Activated CD8-positive, alpha-beta T cell treated with anti-CD3 and anti-CD28 coated beads, Interleukin-2, amount 10 ng/mL, durations not matched to agents 7 days and 5 days (primary cell): ENCODE measurements at regions not wholly inside any gene's neighbourhood (a gene's known extent, or its start where the extent isn't known, plus 50 kb on each side); places are given as distances from the start of the nearest gene placed in this dataset.

Source experiments
- ATAC-seq: fragments of 150-1000 bp; cut with Tn5 transposase; one replicate; pipeline ENCODE4 v1.10.0; 2021; ENCODE audit warnings: moderate library complexity
- CTCF ChIA-PET: fragments of 350-600 bp; sonication (Branson Sonifier 250); formaldehyde crosslinking; loops from one replicate; lab custom pipeline; 2021; ENCODE audit warnings: antibody characterized with exemption; lab: Charles Lee
- POLR2A ChIA-PET: fragments of 350-600 bp; sonication (Branson Sonifier 250); formaldehyde crosslinking; loops from one replicate; lab custom pipeline; 2021; ENCODE audit warnings: antibody characterized with exemption; lab: Charles Lee
- DNase-seq: peaks from one replicate; pipeline ENCODE4 v3.0.0-alpha.2; 2020
- H3K27ac Mint-ChIP-seq: one replicate; pipeline ENCODE4 v1.8.0; 2021; ENCODE audit warnings: mild to moderate bottlenecking, mixed read lengths
- H3K27me3 Mint-ChIP-seq: one replicate; pipeline ENCODE4 v1.8.0; 2021; ENCODE audit warnings: low read depth, mixed read lengths
- H3K36me3 Mint-ChIP-seq: one replicate; pipeline ENCODE4 v1.8.0; 2021; ENCODE audit warnings: low read depth, mixed read lengths
- H3K4me1 Mint-ChIP-seq: one replicate; pipeline ENCODE4 v1.8.0; 2021; ENCODE audit warnings: low read depth, mixed read lengths
- H3K4me3 Mint-ChIP-seq: one replicate; pipeline ENCODE4 v1.8.0; 2021; ENCODE audit warnings: mild to moderate bottlenecking, mixed read lengths
- H3K9me3 Mint-ChIP-seq: one replicate; pipeline ENCODE4 v1.8.0; 2022; ENCODE audit warnings: mixed read lengths; ENCODE audit not compliant: insufficient read depth

- Mint-ChIP-seq H3K4me3 (no peak overlapping the region), H3K4me1 (no peaks in the 10 kb centered on the region), H3K27ac (no peak overlapping the region), H3K9me3 (no peaks in the 10 kb centered on the region), H3K36me3 (no peaks in the 10 kb centered on the region), H3K27me3 (no peaks in the 10 kb centered on the region)
- ATAC-seq (no peak), DNase-seq (no peak)
- CTCF ChIA-PET = no interaction called here
- POLR2A ChIA-PET = no interaction called here
Observed at GRCh38 chr10:71070741-71071140, 141.6 kb upstream of the UNC5B start.

- H3K9me3 Mint-ChIP-seq = no peaks in the 10 kb centered on the region
- ChIA-PET CTCF (no interaction called here), POLR2A (no interaction called here)
- DNase-seq = no peak
- H3K4me3 Mint-ChIP-seq = no peak overlapping the region
- H3K27ac Mint-ChIP-seq = no peak overlapping the region
- no peaks in the 10 kb centered on the region for H3K4me1 Mint-ChIP-seq
- H3K27me3 Mint-ChIP-seq = no peaks in the 10 kb centered on the region
- H3K36me3 Mint-ChIP-seq = no peaks in the 10 kb centered on the region
- no peak for ATAC-seq
Observed at GRCh38 chr10:71072131-71072822, 140.1 kb upstream of the UNC5B start.

- H3K36me3 Mint-ChIP-seq = no peaks in the 10 kb centered on the region
- CTCF ChIA-PET = no interaction called here
Observed at GRCh38 chr10:71072823-71073210, 139.6 kb upstream of the UNC5B start.

GRCh38 chr10:71073451-71074175 is 138.8 kb upstream of the UNC5B start:
- Mint-ChIP-seq H3K36me3 (no peaks in the 10 kb centered on the region), H3K4me1 (no peaks in the 10 kb centered on the region), H3K9me3 (no peaks in the 10 kb centered on the region), H3K27me3 (no peaks in the 10 kb centered on the region), H3K27ac (no peak overlapping the region), H3K4me3 (no peak overlapping the region)
- ChIA-PET CTCF (no interaction called here), POLR2A (no interaction called here)
- ATAC-seq = no peak
- no peak for DNase-seq

More at GRCh38 chr10:71072823-71073210, 139.6 kb upstream of the UNC5B start:
- no peaks in the 10 kb centered on the region for H3K4me1 Mint-ChIP-seq
- H3K27ac Mint-ChIP-seq = no peak overlapping the region
- H3K27me3 Mint-ChIP-seq = no peaks in the 10 kb centered on the region
- POLR2A ChIA-PET = no interaction called here
- no peaks in the 10 kb centered on the region for H3K9me3 Mint-ChIP-seq
- DNase-seq (no peak), ATAC-seq (no peak)
- H3K4me3 Mint-ChIP-seq = no peak overlapping the region

GRCh38 chr10:71074176-71074755 is 138.1 kb upstream of the UNC5B start:
- ATAC-seq = no peak
- Mint-ChIP-seq H3K36me3 (no peaks in the 10 kb centered on the region), H3K4me3 (no peak overlapping the region), H3K27me3 (no peaks in the 10 kb centered on the region), H3K27ac (no peak overlapping the region), H3K4me1 (no peaks in the 10 kb centered on the region), H3K9me3 (no peaks in the 10 kb centered on the region)
- ChIA-PET CTCF (no interaction called here), POLR2A (no interaction called here)
- DNase-seq = no peak

GRCh38 chr10:71075086-71075758 is 137.1 kb upstream of the UNC5B start:
- Mint-ChIP-seq H3K27ac (no peak overlapping the region), H3K4me3 (no peak overlapping the region), H3K36me3 (no peaks in the 10 kb centered on the region), H3K27me3 (no peaks in the 10 kb centered on the region), H3K9me3 (no peaks in the 10 kb centered on the region), H3K4me1 (no peaks in the 10 kb centered on the region)
- ATAC-seq (no peak), DNase-seq (no peak)
- ChIA-PET POLR2A (no interaction called here), CTCF (no interaction called here)

GRCh38 chr10:71075759-71076472 is 136.5 kb upstream of the UNC5B start:
- no peaks in the 10 kb centered on the region for H3K9me3 Mint-ChIP-seq

GRCh38 chr10:71076473-71077142 is 135.8 kb upstream of the UNC5B start:
- ATAC-seq (no peak), DNase-seq (no peak)
- CTCF ChIA-PET = no interaction called here
- H3K4me3 Mint-ChIP-seq = no peak overlapping the region
- no peaks in the 10 kb centered on the region for H3K4me1 Mint-ChIP-seq
- no peaks in the 10 kb centered on the region for H3K9me3 Mint-ChIP-seq
- POLR2A ChIA-PET = no interaction called here
- no peaks in the 10 kb centered on the region for H3K36me3 Mint-ChIP-seq
- H3K27ac Mint-ChIP-seq = no peak overlapping the region
- H3K27me3 Mint-ChIP-seq = no peaks in the 10 kb centered on the region

More at GRCh38 chr10:71075759-71076472, 136.5 kb upstream of the UNC5B start:
- Mint-ChIP-seq H3K4me1 (no peaks in the 10 kb centered on the region), H3K27ac (no peak overlapping the region), H3K36me3 (no peaks in the 10 kb centered on the region), H3K4me3 (no peak overlapping the region), H3K27me3 (no peaks in the 10 kb centered on the region)
- DNase-seq (no peak), ATAC-seq (no peak)
- ChIA-PET POLR2A (no interaction called here), CTCF (no interaction called here)

GRCh38 chr10:71077143-71077581 is 135.2 kb upstream of the UNC5B start:
- no peaks in the 10 kb centered on the region for H3K27me3 Mint-ChIP-seq
- H3K36me3 Mint-ChIP-seq = no peaks in the 10 kb centered on the region
- no peaks in the 10 kb centered on the region for H3K9me3 Mint-ChIP-seq
- no peak overlapping the region for H3K4me3 Mint-ChIP-seq
- no peaks in the 10 kb centered on the region for H3K4me1 Mint-ChIP-seq
- H3K27ac Mint-ChIP-seq = no peak overlapping the region
- ChIA-PET CTCF (no interaction called here), POLR2A (no interaction called here)
- DNase-seq (no peak), ATAC-seq (no peak)

GRCh38 chr10:71077796-71078453 is 134.4 kb upstream of the UNC5B start:
- DNase-seq = no peak
- no peak for ATAC-seq
- ChIA-PET CTCF (no interaction called here), POLR2A (no interaction called here)
- Mint-ChIP-seq H3K4me1 (no peaks in the 10 kb centered on the region), H3K9me3 (no peaks in the 10 kb centered on the region), H3K4me3 (no peak overlapping the region), H3K27ac (no peak overlapping the region), H3K27me3 (no peaks in the 10 kb centered on the region), H3K36me3 (no peaks in the 10 kb centered on the region)
